Upper lobe of right lung (tissue), 1 donor: ENCODE measurements at regions not wholly inside any gene's neighbourhood (a gene's known extent, or its start where the extent isn't known, plus 50 kb on each side); places are given as distances from the start of the nearest gene placed in this dataset.

Experiments
- ATAC-seq: fragments of 200-7000 bp; cut with Tn5 transposase; one replicate; pipeline ENCODE4 v1.9.1; 2020; ENCODE audit warnings: mild to moderate bottlenecking, moderate library complexity
- DNase-seq: peaks from one replicate; pipeline ENCODE4 v3.0.0-alpha.2; 2020
- H3K27ac ChIP-seq: fragments of 200-600 bp; one replicate; pipeline ENCODE4 v1.8.0; 2022
- H3K27me3 ChIP-seq: fragments of 200-600 bp; one replicate; pipeline ENCODE4 v1.8.0; 2022; ENCODE audit warnings: mild to moderate bottlenecking
- H3K36me3 ChIP-seq: fragments of 200-600 bp; one replicate; pipeline ENCODE4 v1.8.0; 2022
- H3K4me1 ChIP-seq: fragments of 200-600 bp; one replicate; pipeline ENCODE4 v1.8.0; 2022
- H3K4me3 ChIP-seq: fragments of 200-600 bp; one replicate; pipeline ENCODE4 v1.8.0; 2022; ENCODE audit warnings: mild to moderate bottlenecking
- H3K9me3 ChIP-seq: fragments of 200-600 bp; one replicate; pipeline ENCODE4 v1.8.0; 2022
- intact Hi-C: fragments of 100-400 bp; cut with DNase I; formaldehyde crosslinking; loops from one replicate; pipeline ENCODE4 v1.11.0; 2022
- TF ChIP-seq, protein P1 (sequence below): fragments of 200-600 bp; IDR thresholded peaks from one replicate; pipeline ENCODE4 v1.8.0; 2022; ENCODE audit warnings: antibody characterized with exemption
- donor health status: DM: no; HTN: yes; CAD: no; lungs with severe emphysema.

DNA sequence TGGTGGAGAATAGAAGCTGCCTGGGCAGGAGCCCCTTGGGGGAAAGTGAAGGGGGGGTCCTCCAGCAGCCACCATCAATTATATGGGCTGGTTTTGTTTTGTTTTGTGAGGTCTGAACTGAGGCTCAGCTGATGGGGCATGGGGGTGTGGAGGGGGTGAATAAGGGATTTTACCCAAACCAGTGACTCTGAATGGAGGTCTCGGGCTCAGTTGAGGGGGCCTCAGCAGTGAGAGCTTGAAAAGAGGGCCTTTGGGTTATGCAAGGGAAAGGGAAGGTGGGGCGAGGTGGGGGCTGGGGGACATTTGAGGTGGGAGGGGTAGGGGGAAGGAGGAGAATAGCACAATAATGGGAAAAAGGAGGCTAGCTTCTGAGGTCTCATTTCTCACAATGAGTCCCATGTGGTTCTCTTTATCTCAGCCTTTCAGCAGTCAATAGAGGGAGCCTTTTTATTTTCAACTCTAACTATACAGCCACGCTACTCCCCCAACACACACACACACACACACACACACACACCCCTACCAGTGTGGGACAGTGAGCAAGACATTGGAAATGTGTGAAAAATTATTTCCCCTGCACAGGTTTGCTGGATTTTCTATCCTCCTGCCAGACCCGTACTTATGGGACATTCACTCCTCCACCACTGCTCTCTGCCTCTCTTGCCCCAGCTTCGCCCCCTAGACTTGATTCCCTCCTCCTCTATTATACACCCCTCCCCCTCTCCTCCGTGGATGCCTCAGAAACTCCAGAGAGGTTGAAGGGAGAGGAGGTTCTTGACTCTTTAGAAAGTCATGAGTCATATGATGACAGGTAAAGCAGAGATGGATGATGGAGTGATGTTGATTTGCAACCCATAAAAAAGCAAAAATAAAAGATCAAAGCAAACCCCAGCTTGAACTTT is 96.0 kb downstream of the GTPBP8 start:
- Histone ChIP-seq H3K4me1 (no peaks in the 10 kb centered on the region), H3K27me3 (no peaks in the 10 kb centered on the region), H3K27ac (no peak overlapping the region), H3K4me3 (no peak overlapping the region), H3K36me3 (no peaks in the 10 kb centered on the region), H3K9me3 (no peaks in the 10 kb centered on the region)
- TF ChIP-seq, protein P1, sequence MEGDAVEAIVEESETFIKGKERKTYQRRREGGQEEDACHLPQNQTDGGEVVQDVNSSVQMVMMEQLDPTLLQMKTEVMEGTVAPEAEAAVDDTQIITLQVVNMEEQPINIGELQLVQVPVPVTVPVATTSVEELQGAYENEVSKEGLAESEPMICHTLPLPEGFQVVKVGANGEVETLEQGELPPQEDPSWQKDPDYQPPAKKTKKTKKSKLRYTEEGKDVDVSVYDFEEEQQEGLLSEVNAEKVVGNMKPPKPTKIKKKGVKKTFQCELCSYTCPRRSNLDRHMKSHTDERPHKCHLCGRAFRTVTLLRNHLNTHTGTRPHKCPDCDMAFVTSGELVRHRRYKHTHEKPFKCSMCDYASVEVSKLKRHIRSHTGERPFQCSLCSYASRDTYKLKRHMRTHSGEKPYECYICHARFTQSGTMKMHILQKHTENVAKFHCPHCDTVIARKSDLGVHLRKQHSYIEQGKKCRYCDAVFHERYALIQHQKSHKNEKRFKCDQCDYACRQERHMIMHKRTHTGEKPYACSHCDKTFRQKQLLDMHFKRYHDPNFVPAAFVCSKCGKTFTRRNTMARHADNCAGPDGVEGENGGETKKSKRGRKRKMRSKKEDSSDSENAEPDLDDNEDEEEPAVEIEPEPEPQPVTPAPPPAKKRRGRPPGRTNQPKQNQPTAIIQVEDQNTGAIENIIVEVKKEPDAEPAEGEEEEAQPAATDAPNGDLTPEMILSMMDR: no peak
- intact Hi-C loops: no loop called here
- ATAC-seq: no peak
- no peak for DNase-seq

DNA sequence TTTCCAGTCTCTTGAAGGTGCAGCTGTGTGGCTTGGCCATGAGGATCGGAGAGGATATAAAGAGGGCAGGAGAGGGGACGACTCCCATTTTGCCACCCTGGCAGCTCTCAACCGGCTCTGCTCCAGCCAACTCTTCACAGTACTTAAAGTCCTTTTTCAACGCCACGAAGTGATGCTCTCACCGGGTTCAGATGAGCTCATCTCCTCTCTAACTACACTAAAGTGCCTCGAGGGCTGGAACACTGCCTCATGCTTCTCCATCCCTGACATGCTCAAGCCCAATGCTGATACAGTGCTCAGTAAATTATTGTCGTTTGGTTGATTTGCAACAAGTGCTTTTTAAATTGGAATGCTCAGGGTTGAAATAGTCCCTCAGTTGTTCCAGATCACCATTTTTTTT is 97.8 kb downstream of the GTPBP8 start:
- no peak overlapping the region for H3K4me3 ChIP-seq
- H3K36me3 ChIP-seq: no peaks in the 10 kb centered on the region
- no peak overlapping the region for H3K27ac ChIP-seq
- DNase-seq (no peak), ATAC-seq (no peak)
- H3K9me3 ChIP-seq: no peaks in the 10 kb centered on the region
- no peaks in the 10 kb centered on the region for H3K27me3 ChIP-seq
- TF ChIP-seq, protein P1: no peak
- H3K4me1 ChIP-seq: no peaks in the 10 kb centered on the region
- intact Hi-C loops: no loop called here

DNA sequence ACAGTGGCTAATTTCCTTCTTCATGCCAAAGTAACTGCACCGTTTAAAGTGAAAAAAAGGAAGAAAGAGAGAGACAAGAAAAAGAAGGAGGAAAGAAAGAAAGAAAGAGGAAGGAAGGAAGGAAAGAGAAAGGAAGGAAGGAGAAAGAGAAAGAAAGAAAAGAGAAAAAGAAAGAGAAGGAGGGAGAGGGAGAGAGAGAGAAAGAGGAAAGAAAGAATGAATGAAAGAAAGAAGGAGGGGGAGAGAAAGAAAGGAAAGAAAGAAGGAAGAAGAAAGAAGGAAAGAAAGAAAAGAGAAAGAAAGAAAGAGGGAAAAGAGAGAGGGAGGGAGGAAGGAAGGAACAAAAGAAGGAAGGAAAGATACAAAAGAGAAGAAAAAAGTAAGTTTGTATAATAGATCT is 100.6 kb downstream of the GTPBP8 start:
- H3K4me1 ChIP-seq: no peaks in the 10 kb centered on the region
- no peak for ATAC-seq
- TF ChIP-seq, protein P1: no peak
- intact Hi-C loops: no loop called here
- no peaks in the 10 kb centered on the region for H3K36me3 ChIP-seq
- H3K27ac ChIP-seq: no peak overlapping the region
- H3K4me3 ChIP-seq: no peak overlapping the region
- H3K9me3 ChIP-seq: no peaks in the 10 kb centered on the region
- H3K27me3 ChIP-seq: no peaks in the 10 kb centered on the region
- DNase-seq: no peak

DNA sequence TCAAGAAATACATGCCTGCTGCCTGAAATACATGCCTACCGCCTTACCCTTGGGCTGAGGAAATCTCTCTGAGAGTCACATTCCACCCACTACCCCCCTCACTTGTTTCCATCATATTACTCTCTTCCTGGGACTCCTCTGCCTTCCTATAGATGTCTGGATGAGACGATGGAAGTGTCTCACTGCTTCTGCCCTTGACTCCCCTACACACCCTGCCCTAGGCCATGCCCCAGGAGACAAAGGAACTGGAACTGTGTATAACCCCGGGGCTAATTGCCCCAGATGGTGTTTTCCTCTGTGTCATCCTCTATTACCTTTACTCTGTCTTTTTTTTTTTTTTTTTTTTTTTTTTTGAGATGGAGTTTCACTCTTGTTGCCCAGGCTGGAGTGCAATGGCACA is 102.0 kb downstream of the GTPBP8 start:
- H3K27me3 ChIP-seq: no peaks in the 10 kb centered on the region
- H3K9me3 ChIP-seq: no peaks in the 10 kb centered on the region
- H3K27ac ChIP-seq: no peak overlapping the region
- TF ChIP-seq, protein P1: no peak
- H3K4me3 ChIP-seq: no peak overlapping the region
- no peaks in the 10 kb centered on the region for H3K36me3 ChIP-seq
- no peaks in the 10 kb centered on the region for H3K4me1 ChIP-seq
- intact Hi-C loops: no loop called here
- DNase-seq (no peak), ATAC-seq (no peak)

DNA sequence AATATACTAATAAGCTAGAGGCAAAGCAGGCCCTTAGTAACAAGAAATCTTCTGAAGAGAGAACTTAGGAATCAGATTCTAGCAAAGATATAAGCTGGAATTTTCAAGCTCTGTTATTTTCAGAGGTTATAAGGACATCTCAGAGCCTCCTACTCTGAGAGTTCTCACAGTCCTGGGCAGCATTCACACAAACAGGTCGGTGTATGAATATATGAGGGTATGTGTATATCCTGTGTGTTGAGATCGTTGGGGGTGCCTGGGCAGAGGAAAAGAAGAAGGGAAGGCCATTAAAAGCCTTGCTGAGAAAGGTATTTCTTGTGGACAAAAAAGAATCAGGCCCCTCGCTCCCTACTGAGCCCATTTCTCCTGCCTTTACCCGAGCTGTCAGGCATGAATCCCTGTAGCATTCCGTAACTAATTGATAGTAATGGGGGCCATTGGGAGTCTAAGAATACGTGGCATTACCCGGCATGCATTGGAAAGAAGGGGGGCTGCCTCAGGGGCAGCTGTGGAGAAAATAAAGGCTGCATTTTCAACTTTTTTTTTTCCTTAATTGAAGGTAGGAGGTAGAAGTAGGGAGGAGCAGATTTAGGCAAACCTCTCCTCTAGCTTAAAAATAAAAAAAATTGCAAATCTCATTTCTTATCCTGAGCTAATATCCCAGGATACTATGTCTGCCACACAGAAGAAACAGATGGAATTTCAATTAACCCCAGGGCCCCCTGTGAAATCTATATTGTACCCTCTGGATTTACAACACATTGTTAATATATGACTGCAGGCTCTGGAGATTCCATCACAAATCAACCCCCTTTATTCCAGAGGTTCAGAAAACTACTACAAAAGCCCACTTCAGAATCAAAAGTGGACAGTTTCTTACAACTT is 103.8 kb downstream of the GTPBP8 start:
- H3K4me3 ChIP-seq: no peak overlapping the region
- H3K27me3 ChIP-seq: no peaks in the 10 kb centered on the region
- intact Hi-C loops: no loop called here
- no peaks in the 10 kb centered on the region for H3K9me3 ChIP-seq
- no peak overlapping the region for H3K27ac ChIP-seq
- TF ChIP-seq, protein P1: no peak
- H3K36me3 ChIP-seq: no peaks in the 10 kb centered on the region
- ATAC-seq (no peak), DNase-seq (no peak)
- no peaks in the 10 kb centered on the region for H3K4me1 ChIP-seq
